GM21576 (cell line): ENCODE measurements at regions not wholly inside any gene's neighbourhood (a gene's known extent, or its start where the extent isn't known, plus 50 kb on each side); places are given as distances from the start of the nearest gene placed in this dataset.

Experiments
- ATAC-seq: cut with Tn5 transposase; IDR thresholded peaks from one replicate; pipeline ENCODE4 v1.9.1; 2021; ENCODE audit warnings: mild to moderate bottlenecking, moderate library complexity; ENCODE audit not compliant: unreplicated experiment

DNA sequence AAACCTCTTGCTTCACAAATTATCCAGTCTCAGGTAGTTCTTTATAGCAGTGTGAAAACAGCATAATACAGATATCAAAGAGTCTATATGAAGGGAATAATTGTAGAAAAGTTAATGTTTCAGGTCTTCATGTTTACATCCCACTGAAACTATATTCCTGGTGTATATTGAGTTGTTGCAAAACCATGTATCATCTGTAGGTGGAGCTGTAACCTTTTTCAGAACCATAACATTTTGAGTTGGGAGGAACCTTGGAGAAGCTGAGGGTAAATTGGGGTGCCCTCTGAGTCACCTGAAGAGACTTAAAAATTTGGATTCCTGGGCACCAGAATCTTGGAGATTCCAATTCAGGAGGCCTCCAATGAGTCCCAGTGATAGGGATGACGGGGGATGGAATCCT, 51.9 kb upstream of the TAPT1 start:
- no peak for ATAC-seq
